ENCODE measurements at regions not wholly inside any gene's neighbourhood (a gene's known extent, or its start where the extent isn't known, plus 50 kb on each side); places are given as distances from the start of the nearest gene placed in this dataset.

GRCh38 chr1:191671236-191671635, 487.0 kb upstream of the RGS18 start:
- peak overlapping the region; percentile 58 for H2AFZ ChIP-seq (replicated peaks; ENCODE audit: low read length, poor library complexity)
- H2AK9ac ChIP-seq (replicated peaks; ENCODE audit: low read depth, low read length, poor library complexity) = no peak overlapping the region
- H2BK5ac ChIP-seq (ENCODE audit: low read depth, low read length, poor library complexity, severe bottlenecking) = no peak overlapping the region
- no peaks in the 10 kb centered on the region for H4K20me1 ChIP-seq (ENCODE audit: insufficient read depth, low read length)
- no peaks in the 10 kb centered on the region for H3K4me1 ChIP-seq (ENCODE audit: control insufficient read depth, insufficient read depth, low read length)
- H3K9me3 ChIP-seq (ENCODE audit: control insufficient read depth, insufficient read depth, low read length) = no peaks in the 10 kb centered on the region
- ATAC-seq (ENCODE audit: low read depth) = no peak
- no peak overlapping the region for H4K5ac ChIP-seq (ENCODE audit: low read depth, low read length)
- H3K56ac ChIP-seq (ENCODE audit: extremely low read depth, insufficient read depth, low read length) = no peak overlapping the region
- H2BK15ac ChIP-seq (ENCODE audit: low read depth, low read length) = no peak overlapping the region
- no peak overlapping the region for H3K4me2 ChIP-seq (ENCODE audit: low read depth, low read length)
- BruUV-seq (replicated peaks) = no TSS peak
- WGBS, 2 experiments (ENCODE audit: extremely low coverage in 2 of 2, insufficient read length in 1 of 2) = no CpG with 5 or more reads among the region's 2 CpGs
- H3K18ac ChIP-seq (ENCODE audit: low read depth, low read length) = no peak overlapping the region
- H3K23ac ChIP-seq (ENCODE audit: low read depth, low read length) = no peak overlapping the region
- peak; percentile 62 for DNase-seq
- no peak overlapping the region for H4K91ac ChIP-seq (ENCODE audit: insufficient read depth, low read depth, low read length)
- no peaks in the 10 kb centered on the region for H3K27me3 ChIP-seq (ENCODE audit: control insufficient read depth, insufficient read depth, low read length)
- POLR2A ChIA-PET (ENCODE audit: unreplicated experiment) = interaction anchor here (0.5 kb wide), 1 partner anchor 47 kb away, joined by 6 read pairs; no protein-coding TSS in a partner anchor
- TF ChIP-seq MAZ (IDR thresholded peaks at IDR 0.05; ENCODE audit: borderline replicate concordance, low read depth, low read length) (no peak), FOS (IDR thresholded peaks at IDR 0.05; ENCODE audit: low read depth, low read length) (no peak), NFE2L2 (IDR thresholded peaks at IDR 0.05; ENCODE audit: low read depth, low read length) (no peak), BHLHE40 (IDR thresholded peaks at IDR 0.05; ENCODE audit: low read depth, low read length) (no peak), CHD1 (IDR thresholded peaks at IDR 0.05; ENCODE audit: low read depth, low read length) (no peak)
- H3K4me3 ChIP-seq (ENCODE audit: insufficient read depth, low read depth, low read length) = no peak overlapping the region
- no peak overlapping the region for H3K14ac ChIP-seq (replicated peaks; ENCODE audit: low read depth, low read length)
- H2BK120ac ChIP-seq (ENCODE audit: low read depth, low read length) = no peak overlapping the region
- no peak overlapping the region for H3K4ac ChIP-seq (ENCODE audit: low read depth, low read length)
- in situ Hi-C loops (cut with MboI; ENCODE audit: low sequenced_read_pairs) = no loop called here
- H3K27ac ChIP-seq (ENCODE audit: insufficient read depth, low read length) = no peak overlapping the region
- no peak overlapping the region for H4K8ac ChIP-seq (ENCODE audit: low read depth in 2 of 2, low read length in 2 of 2)
- H3K9me1 ChIP-seq (ENCODE audit: insufficient read depth, low read length) = no peaks in the 10 kb centered on the region
- no peaks in the 10 kb centered on the region for H3K36me3 ChIP-seq (ENCODE audit: control insufficient read depth, insufficient read depth, low read length)
- CTCF ChIA-PET = no interaction called here
- dilution Hi-C loops (cut with HindIII; ENCODE audit: low sequenced_read_pairs, unreplicated experiment) = no loop called here
- H2BK20ac ChIP-seq (ENCODE audit: low read depth, low read length) = no peak overlapping the region
- intact Hi-C loops (cut with micrococcal nuclease) = no loop called here
- H3K9ac ChIP-seq (ENCODE audit: low read depth, low read length) = no peak overlapping the region
- no peak overlapping the region for H2AK5ac ChIP-seq (ENCODE audit: low read depth, low read length)
- H3K79me1 ChIP-seq (ENCODE audit: low read depth in 1 of 2, low read length in 2 of 2) = no peaks in the 10 kb centered on the region

Data from IMR-90 (cell line).